SK-N-SH treated with all-trans-retinoic acid at 6 μM for 48 hours (cell line): ENCODE measurements at regions not wholly inside any gene's neighbourhood (a gene's known extent, or its start where the extent isn't known, plus 50 kb on each side); places are given as distances from the start of the nearest gene placed in this dataset.

Source experiments
- ARNTL ChIP-seq: fragments of 450-650 bp; formaldehyde crosslinking; IDR thresholded peaks from 2 replicates; pipeline ENCODE4 v1.5.0; 2020; ENCODE audit warnings: low read depth, mild to moderate bottlenecking, moderate library complexity, borderline replicate concordance
- CREB5 ChIP-seq: fragments of 250-450 bp; sonication (Bioruptor Pico); IDR thresholded peaks from 2 replicates; pipeline ENCODE4 v1.5.1; 2020; ENCODE audit warnings: low read depth, mild to moderate bottlenecking, moderate library complexity
- ISL1 ChIP-seq: fragments of 250-450 bp; sonication (Bioruptor Pico); IDR thresholded peaks from 2 replicates; pipeline ENCODE4 v2.1.2; 2022; ENCODE audit warnings: mild to moderate bottlenecking, moderate library complexity
- PATZ1 ChIP-seq: fragments of 250-450 bp; sonication (Bioruptor Pico); IDR thresholded peaks from 2 replicates; pipeline ENCODE4 v1.8.0; 2020; ENCODE audit warnings: mild to moderate bottlenecking, moderate library complexity, borderline replicate concordance
- SNAI2 ChIP-seq: fragments of 250-450 bp; sonication (Bioruptor Pico); IDR thresholded peaks from 2 replicates; pipeline ENCODE4 v1.5.0; 2020; ENCODE audit warnings: mild to moderate bottlenecking, moderate library complexity
- TOX ChIP-seq: fragments of 250-450 bp; sonication (Bioruptor Pico); IDR thresholded peaks from 2 replicates; pipeline ENCODE4 v1.8.0; 2021; ENCODE audit warnings: mild to moderate bottlenecking, moderate library complexity, borderline replicate concordance
- ZFP3 ChIP-seq: fragments of 250-450 bp; sonication (Bioruptor Pico); IDR thresholded peaks from 2 replicates; pipeline ENCODE4 v1.5.0; 2020; ENCODE audit warnings: mild to moderate bottlenecking, moderate library complexity
- ZFP30 ChIP-seq: fragments of 450-650 bp; formaldehyde crosslinking; IDR thresholded peaks from 2 replicates; pipeline ENCODE4 v1.5.0; 2022; ENCODE audit warnings: mild to moderate bottlenecking, moderate library complexity
- ZNF8 ChIP-seq: fragments of 450-650 bp; formaldehyde crosslinking; IDR thresholded peaks from 2 replicates; pipeline ENCODE4 v1.5.0; 2020; ENCODE audit warnings: mild to moderate bottlenecking, moderate library complexity

- no peak for TF ChIP-seq ZFP3
- TF ChIP-seq ZFP30 (CRISPR knock-in tag): no peak
- no peak for TF ChIP-seq SNAI2 (CRISPR knock-in tag)
- TF ChIP-seq ISL1 (CRISPR knock-in tag): no peak
- no peak for TF ChIP-seq PATZ1 (CRISPR knock-in tag)
- no peak for TF ChIP-seq CREB5
- TF ChIP-seq ARNTL (CRISPR knock-in tag): no peak
- no peak for TF ChIP-seq TOX (CRISPR knock-in tag)
- TF ChIP-seq ZNF8 (CRISPR knock-in tag): no peak
Measured at GRCh38 chr2:105943977-105944376, 199.3 kb downstream of the NCK2 start.
